ENCODE measurements at regions not wholly inside any gene's neighbourhood (a gene's known extent, or its start where the extent isn't known, plus 50 kb on each side); places are given as distances from the start of the nearest gene placed in this dataset.

GRCh38 chr10:47175181-47176123 lies 124.5 kb upstream of the GDF10 start:
- Histone ChIP-seq H3K27me3 (replicated peaks; ENCODE audit: control insufficient read depth, insufficient read depth, low read length, poor library complexity, severe bottlenecking) (no peaks in the 10 kb centered on the region), H3K4me3 (ENCODE audit: insufficient read depth, low read depth, low read length, poor library complexity, severe bottlenecking) (no peak overlapping the region), H3K27ac (ENCODE audit: insufficient read depth, low read length, poor library complexity, severe bottlenecking) (no peak overlapping the region), H3K4me1 (ENCODE audit: control insufficient read depth, insufficient read depth, low read length, poor library complexity, severe bottlenecking) (no peaks in the 10 kb centered on the region), H3K9me3 (ENCODE audit: control insufficient read depth, low read length) (no peaks in the 10 kb centered on the region), H3K36me3 (ENCODE audit: control insufficient read depth, insufficient read depth, low read length) (no peaks in the 10 kb centered on the region)
- no peak for DNase-seq

GRCh38 chr10:47176206-47176902 lies 123.6 kb upstream of the GDF10 start:
- H3K4me1 ChIP-seq (ENCODE audit: control insufficient read depth, insufficient read depth, low read length, poor library complexity, severe bottlenecking): no peaks in the 10 kb centered on the region
- no peaks in the 10 kb centered on the region for H3K9me3 ChIP-seq (ENCODE audit: control insufficient read depth, low read length)
- H3K4me3 ChIP-seq (ENCODE audit: insufficient read depth, low read depth, low read length, poor library complexity, severe bottlenecking): no peak overlapping the region
- H3K27ac ChIP-seq (ENCODE audit: insufficient read depth, low read length, poor library complexity, severe bottlenecking): no peak overlapping the region
- no peaks in the 10 kb centered on the region for H3K36me3 ChIP-seq (ENCODE audit: control insufficient read depth, insufficient read depth, low read length)
- no peak for DNase-seq
- H3K27me3 ChIP-seq (replicated peaks; ENCODE audit: control insufficient read depth, insufficient read depth, low read length, poor library complexity, severe bottlenecking): no peaks in the 10 kb centered on the region

GRCh38 chr10:47176903-47177868 lies 122.8 kb upstream of the GDF10 start:
- Histone ChIP-seq H3K27me3 (replicated peaks; ENCODE audit: control insufficient read depth, insufficient read depth, low read length, poor library complexity, severe bottlenecking) (no peaks in the 10 kb centered on the region), H3K27ac (ENCODE audit: insufficient read depth, low read length, poor library complexity, severe bottlenecking) (no peak overlapping the region), H3K4me3 (ENCODE audit: insufficient read depth, low read depth, low read length, poor library complexity, severe bottlenecking) (no peak overlapping the region), H3K9me3 (ENCODE audit: control insufficient read depth, low read length) (no peaks in the 10 kb centered on the region), H3K36me3 (ENCODE audit: control insufficient read depth, insufficient read depth, low read length) (no peaks in the 10 kb centered on the region), H3K4me1 (ENCODE audit: control insufficient read depth, insufficient read depth, low read length, poor library complexity, severe bottlenecking) (no peaks in the 10 kb centered on the region)
- DNase-seq: no peak

GRCh38 chr10:47178537-47179290 lies 121.3 kb upstream of the GDF10 start:
- Histone ChIP-seq H3K27ac (ENCODE audit: insufficient read depth, low read length, poor library complexity, severe bottlenecking) (no peak overlapping the region), H3K36me3 (ENCODE audit: control insufficient read depth, insufficient read depth, low read length) (no peaks in the 10 kb centered on the region), H3K27me3 (replicated peaks; ENCODE audit: control insufficient read depth, insufficient read depth, low read length, poor library complexity, severe bottlenecking) (no peaks in the 10 kb centered on the region)

GRCh38 chr10:47179291-47179647 lies 120.7 kb upstream of the GDF10 start:
- Histone ChIP-seq H3K36me3 (ENCODE audit: control insufficient read depth, insufficient read depth, low read length) (no peaks in the 10 kb centered on the region), H3K4me3 (ENCODE audit: insufficient read depth, low read depth, low read length, poor library complexity, severe bottlenecking) (no peak overlapping the region), H3K27me3 (replicated peaks; ENCODE audit: control insufficient read depth, insufficient read depth, low read length, poor library complexity, severe bottlenecking) (no peaks in the 10 kb centered on the region), H3K4me1 (ENCODE audit: control insufficient read depth, insufficient read depth, low read length, poor library complexity, severe bottlenecking) (no peaks in the 10 kb centered on the region), H3K27ac (ENCODE audit: insufficient read depth, low read length, poor library complexity, severe bottlenecking) (no peak overlapping the region), H3K9me3 (ENCODE audit: control insufficient read depth, low read length) (no peaks in the 10 kb centered on the region)
- no peak for DNase-seq

More at GRCh38 chr10:47178537-47179290, 121.3 kb upstream of the GDF10 start:
- no peak for DNase-seq
- no peaks in the 10 kb centered on the region for H3K9me3 ChIP-seq (ENCODE audit: control insufficient read depth, low read length)
- no peaks in the 10 kb centered on the region for H3K4me1 ChIP-seq (ENCODE audit: control insufficient read depth, insufficient read depth, low read length, poor library complexity, severe bottlenecking)
- no peak overlapping the region for H3K4me3 ChIP-seq (ENCODE audit: insufficient read depth, low read depth, low read length, poor library complexity, severe bottlenecking)

- Histone ChIP-seq H3K27ac (ENCODE audit: insufficient read depth, low read length, poor library complexity, severe bottlenecking) (no peak overlapping the region), H3K36me3 (ENCODE audit: control insufficient read depth, insufficient read depth, low read length) (no peaks in the 10 kb centered on the region), H3K27me3 (replicated peaks; ENCODE audit: control insufficient read depth, insufficient read depth, low read length, poor library complexity, severe bottlenecking) (no peaks in the 10 kb centered on the region), H3K4me3 (ENCODE audit: insufficient read depth, low read depth, low read length, poor library complexity, severe bottlenecking) (no peak overlapping the region), H3K9me3 (ENCODE audit: control insufficient read depth, low read length) (no peaks in the 10 kb centered on the region), H3K4me1 (ENCODE audit: control insufficient read depth, insufficient read depth, low read length, poor library complexity, severe bottlenecking) (no peaks in the 10 kb centered on the region)
- no peak for DNase-seq
These were observed 118.7 kb upstream of the GDF10 start for GRCh38 chr10:47181052-47181849.

- no peaks in the 10 kb centered on the region for H3K36me3 ChIP-seq (ENCODE audit: control insufficient read depth, insufficient read depth, low read length)
- H3K4me3 ChIP-seq (ENCODE audit: insufficient read depth, low read depth, low read length, poor library complexity, severe bottlenecking): no peak overlapping the region
- no peaks in the 10 kb centered on the region for H3K4me1 ChIP-seq (ENCODE audit: control insufficient read depth, insufficient read depth, low read length, poor library complexity, severe bottlenecking)
- no peak overlapping the region for H3K27ac ChIP-seq (ENCODE audit: insufficient read depth, low read length, poor library complexity, severe bottlenecking)
- no peak for DNase-seq
- no peaks in the 10 kb centered on the region for H3K9me3 ChIP-seq (ENCODE audit: control insufficient read depth, low read length)
- H3K27me3 ChIP-seq (replicated peaks; ENCODE audit: control insufficient read depth, insufficient read depth, low read length, poor library complexity, severe bottlenecking): no peaks in the 10 kb centered on the region
These were observed 116.9 kb upstream of the GDF10 start for GRCh38 chr10:47182934-47183703.

GRCh38 chr10:47183704-47184041 lies 116.3 kb upstream of the GDF10 start:
- H3K4me3 ChIP-seq (ENCODE audit: insufficient read depth, low read depth, low read length, poor library complexity, severe bottlenecking): no peak overlapping the region
- no peaks in the 10 kb centered on the region for H3K27me3 ChIP-seq (replicated peaks; ENCODE audit: control insufficient read depth, insufficient read depth, low read length, poor library complexity, severe bottlenecking)
- no peaks in the 10 kb centered on the region for H3K4me1 ChIP-seq (ENCODE audit: control insufficient read depth, insufficient read depth, low read length, poor library complexity, severe bottlenecking)
- H3K36me3 ChIP-seq (ENCODE audit: control insufficient read depth, insufficient read depth, low read length): no peaks in the 10 kb centered on the region
- H3K9me3 ChIP-seq (ENCODE audit: control insufficient read depth, low read length): no peaks in the 10 kb centered on the region
- H3K27ac ChIP-seq (ENCODE audit: insufficient read depth, low read length, poor library complexity, severe bottlenecking): no peak overlapping the region
- DNase-seq: no peak

Measured in effector memory CD4-positive, alpha-beta T cell (primary cell).